Activated naive CD8-positive, alpha-beta T cell treated with anti-CD3 and anti-CD28 coated beads, Interleukin-2, amount 50 U/mL, for 24 hours (primary cell): ENCODE measurements at regions not wholly inside any gene's neighbourhood (a gene's known extent, or its start where the extent isn't known, plus 50 kb on each side); places are given as distances from the start of the nearest gene placed in this dataset.
"Not testable (repeated sequence)": the region's sequence is repeated elsewhere in the genome, so short reads cannot be mapped to it uniquely, and the experiment has no call there.

Experiments used
- ATAC-seq: fragments of 150-1000 bp; cut with Tn5 transposase; one replicate; pipeline ENCODE4 v1.10.0; 2021
- DNase-seq: peaks from one replicate; pipeline ENCODE4 v3.0.0; 2021
- H3K27ac Mint-ChIP-seq: one replicate; pipeline ENCODE4 v1.8.0; 2021; ENCODE audit warnings: mild to moderate bottlenecking, mixed read lengths
- H3K27me3 Mint-ChIP-seq: one replicate; pipeline ENCODE4 v1.8.0; 2021; ENCODE audit warnings: mixed read lengths
- H3K36me3 Mint-ChIP-seq: one replicate; pipeline ENCODE4 v1.8.0; 2021; ENCODE audit warnings: low read depth, mixed read lengths
- H3K4me1 Mint-ChIP-seq: one replicate; pipeline ENCODE4 v1.8.0; 2021; ENCODE audit warnings: mixed read lengths
- H3K4me3 Mint-ChIP-seq: one replicate; pipeline ENCODE4 v1.8.0; 2021; ENCODE audit warnings: mild to moderate bottlenecking, moderate library complexity, mixed read lengths
- H3K9me3 Mint-ChIP-seq: one replicate; pipeline ENCODE4 v1.8.0; 2021; ENCODE audit warnings: mixed read lengths

DNA sequence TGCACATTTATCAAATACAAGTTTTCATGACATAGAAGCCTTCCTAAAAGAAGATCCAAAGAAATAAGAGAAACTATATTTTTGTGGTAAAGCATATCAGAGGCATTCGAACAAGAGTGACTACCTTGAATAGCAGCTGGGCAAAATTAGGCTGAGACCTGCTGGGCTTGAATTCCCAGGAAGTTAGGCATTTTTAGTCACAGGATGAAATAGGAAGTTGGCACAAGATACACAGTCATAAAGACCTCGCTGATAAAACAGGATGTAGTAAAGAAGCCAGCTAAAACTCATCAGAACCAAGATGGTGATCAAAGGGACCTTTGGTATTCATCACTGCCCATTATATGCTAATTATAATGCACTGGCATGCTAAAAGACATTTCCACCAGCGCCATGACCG, 1302.3 kb upstream of the NRXN1 start:
- Mint-ChIP-seq H3K4me3 (no peak overlapping the region), H3K4me1 (no peaks in the 10 kb centered on the region), H3K9me3 (peaks cover 12% of the 10 kb centered on the region), H3K27me3 (no peaks in the 10 kb centered on the region), H3K36me3 (no peaks in the 10 kb centered on the region), H3K27ac (no peak overlapping the region)
- ATAC-seq (no peak), DNase-seq (no peak)

DNA sequence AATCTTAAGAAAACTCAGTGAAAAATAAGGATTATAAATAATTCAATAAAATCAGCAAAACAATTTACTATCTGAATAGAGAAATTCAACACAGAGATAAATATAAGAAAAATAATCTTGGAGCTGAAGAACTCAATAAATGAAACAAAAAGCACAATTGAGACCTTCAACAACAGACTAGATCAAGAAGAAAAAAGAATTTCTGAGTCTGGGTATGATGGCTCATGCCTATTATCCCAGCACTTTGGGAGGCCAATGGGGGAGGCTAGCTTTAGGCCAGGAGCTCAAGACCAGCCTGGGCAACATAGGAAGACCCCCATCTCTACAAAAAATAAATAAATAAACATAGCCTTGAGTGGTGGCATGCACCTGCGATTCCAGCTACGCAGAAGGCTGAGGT, 1295.7 kb upstream of the NRXN1 start:
- no peak overlapping the region for H3K4me3 Mint-ChIP-seq
- peaks cover 9% of the 10 kb centered on the region for H3K9me3 Mint-ChIP-seq
- H3K36me3 Mint-ChIP-seq, result no peaks in the 10 kb centered on the region
- ATAC-seq (no peak), DNase-seq (no peak)
- H3K27ac Mint-ChIP-seq, result no peak overlapping the region
- H3K4me1 Mint-ChIP-seq, result no peaks in the 10 kb centered on the region
- H3K27me3 Mint-ChIP-seq, result no peaks in the 10 kb centered on the region

DNA sequence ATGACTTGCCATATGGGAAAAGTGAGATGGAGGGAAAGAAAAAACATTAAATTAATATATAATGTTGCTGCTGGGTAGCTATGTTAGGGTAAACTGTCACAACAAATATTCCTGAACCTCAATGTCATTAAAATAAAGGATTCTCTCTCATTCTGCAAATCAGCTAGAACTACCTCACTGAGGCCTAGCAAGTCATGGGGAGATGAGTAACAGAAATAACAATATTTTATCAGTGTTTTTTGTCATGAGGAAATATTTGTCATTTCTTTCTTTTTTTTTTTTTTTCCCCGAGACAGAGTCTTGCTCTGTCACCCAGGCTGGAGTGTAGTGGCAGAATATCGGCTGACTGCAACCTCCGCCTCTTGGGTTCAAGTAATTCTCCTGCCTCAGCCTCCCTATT, 1282.3 kb upstream of the NRXN1 start:
- Mint-ChIP-seq H3K4me3 (no peak overlapping the region), H3K9me3 (peaks cover 12% of the 10 kb centered on the region), H3K27me3 (no peaks in the 10 kb centered on the region), H3K4me1 (no peaks in the 10 kb centered on the region), H3K27ac (no peak overlapping the region), H3K36me3 (no peaks in the 10 kb centered on the region)
- DNase-seq (no peak), ATAC-seq (no peak)

DNA sequence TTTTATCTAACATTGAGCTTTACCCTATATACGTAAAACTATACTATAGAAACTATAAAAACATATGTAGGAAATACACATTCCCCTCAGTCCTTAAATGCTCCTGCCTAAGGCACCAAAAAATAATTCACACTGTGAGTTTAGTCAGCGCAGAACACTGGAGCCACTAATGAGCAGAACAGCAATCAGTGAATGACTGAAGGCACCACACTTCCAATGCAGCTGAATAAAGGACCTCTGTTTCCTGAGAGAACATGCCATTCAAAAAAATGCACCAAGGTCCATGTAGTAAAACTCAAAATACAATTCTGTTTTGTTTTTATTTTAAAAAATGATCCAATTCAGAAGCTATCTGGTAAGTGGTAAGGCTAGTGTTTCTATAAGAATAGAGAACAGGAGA, 1280.6 kb upstream of the NRXN1 start:
- no peaks in the 10 kb centered on the region for H3K4me1 Mint-ChIP-seq
- no peak for DNase-seq
- no peak overlapping the region for H3K27ac Mint-ChIP-seq
- no peaks in the 10 kb centered on the region for H3K36me3 Mint-ChIP-seq
- H3K27me3 Mint-ChIP-seq, result no peaks in the 10 kb centered on the region
- H3K9me3 Mint-ChIP-seq, result peaks cover 12% of the 10 kb centered on the region
- no peak for ATAC-seq
- H3K4me3 Mint-ChIP-seq, result no peak overlapping the region

DNA sequence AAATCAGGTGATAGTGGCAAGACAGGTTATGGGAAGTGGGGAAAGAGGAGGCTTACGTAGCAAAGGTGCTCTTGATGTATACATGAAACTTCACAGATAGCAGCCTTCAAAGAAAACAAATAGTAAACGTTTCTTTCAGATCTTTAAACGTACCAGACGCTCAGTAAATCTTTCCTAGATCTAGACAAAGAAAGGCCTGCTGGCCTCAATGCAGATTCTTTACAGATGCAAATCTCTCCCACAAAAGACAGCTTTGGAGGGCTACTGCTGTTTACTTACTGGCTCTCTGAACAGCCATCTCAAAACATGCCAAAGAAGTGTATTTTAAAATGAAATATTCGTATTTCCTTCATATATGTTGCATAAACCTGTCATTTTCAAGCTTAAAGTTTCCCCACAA, 1279.9 kb upstream of the NRXN1 start:
- H3K36me3 Mint-ChIP-seq, result no peaks in the 10 kb centered on the region
- DNase-seq (no peak), ATAC-seq (no peak)
- H3K27me3 Mint-ChIP-seq, result no peaks in the 10 kb centered on the region
- peaks cover 13% of the 10 kb centered on the region for H3K9me3 Mint-ChIP-seq
- no peak overlapping the region for H3K27ac Mint-ChIP-seq
- H3K4me1 Mint-ChIP-seq, result no peaks in the 10 kb centered on the region
- no peak overlapping the region for H3K4me3 Mint-ChIP-seq

DNA sequence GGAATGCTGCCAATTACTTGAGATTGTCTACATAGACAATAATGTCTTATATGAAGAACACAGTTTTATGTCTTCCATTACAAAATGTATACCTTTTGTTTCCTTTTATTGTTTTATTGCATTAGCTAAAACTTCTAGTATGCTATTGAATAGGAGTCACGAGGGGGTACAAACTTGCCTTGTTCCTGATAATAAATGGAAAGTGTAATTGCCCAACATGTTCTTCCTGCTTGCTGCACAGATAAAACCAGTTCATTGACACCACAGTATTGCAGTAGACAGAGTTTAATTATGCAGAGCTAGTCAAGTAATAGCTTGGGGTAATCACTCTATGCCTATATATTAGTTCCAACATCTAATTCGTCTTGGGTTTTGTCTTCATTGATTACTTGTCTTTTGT, 1276.2 kb upstream of the NRXN1 start:
- Mint-ChIP-seq H3K27ac (no peak overlapping the region), H3K4me3 (no peak overlapping the region), H3K36me3 (no peaks in the 10 kb centered on the region), H3K9me3 (peaks cover 21% of the 10 kb centered on the region), H3K27me3 (no peaks in the 10 kb centered on the region), H3K4me1 (no peaks in the 10 kb centered on the region)
- DNase-seq (no peak), ATAC-seq (no peak)

DNA sequence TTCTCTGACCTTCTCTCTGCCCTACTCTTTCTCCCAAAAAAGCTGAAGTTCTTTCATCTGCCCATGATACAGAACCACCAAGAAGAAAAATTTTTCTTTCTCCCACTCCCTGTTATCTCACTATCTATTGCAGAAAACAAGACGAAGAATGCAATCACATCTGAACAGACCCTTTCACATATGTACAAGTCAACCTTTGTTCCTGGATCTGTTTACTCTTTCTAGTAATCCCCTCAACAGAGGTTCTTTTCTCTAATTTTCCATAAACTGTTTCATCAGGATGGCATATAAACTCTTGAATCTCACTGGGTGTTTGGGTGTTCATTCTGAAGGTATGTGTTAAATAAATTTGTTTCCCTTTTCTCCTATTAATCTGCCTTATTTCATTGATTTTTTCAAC, 1262.7 kb upstream of the NRXN1 start:
- Mint-ChIP-seq H3K4me3 (no peak overlapping the region), H3K9me3 (peaks cover 10% of the 10 kb centered on the region), H3K27me3 (no peaks in the 10 kb centered on the region), H3K27ac (no peak overlapping the region), H3K4me1 (no peaks in the 10 kb centered on the region), H3K36me3 (no peaks in the 10 kb centered on the region)
- no peak for DNase-seq
- ATAC-seq, result no peak

DNA sequence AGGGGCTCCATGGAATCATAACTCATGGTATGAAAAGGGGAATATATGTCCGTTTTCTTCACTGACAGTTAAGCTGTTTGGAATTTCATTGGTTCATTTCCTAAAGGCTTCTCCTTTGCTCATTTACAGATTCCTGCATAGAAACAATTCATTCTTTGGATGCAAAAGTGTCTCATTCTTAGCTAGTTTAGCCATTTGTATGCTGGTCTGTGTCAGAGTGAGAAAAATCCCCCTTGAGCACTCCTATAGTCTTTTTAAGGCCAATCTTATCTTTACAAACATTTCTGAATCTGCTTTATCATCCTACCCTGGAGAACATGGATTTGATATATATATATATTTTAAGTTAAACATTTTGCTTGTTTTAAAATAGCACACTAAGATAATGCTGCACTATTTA, 1260.9 kb upstream of the NRXN1 start:
- Mint-ChIP-seq H3K27me3 (no peaks in the 10 kb centered on the region), H3K27ac (no peak overlapping the region), H3K9me3 (peaks cover 4% of the 10 kb centered on the region), H3K4me3 (no peak overlapping the region), H3K4me1 (no peaks in the 10 kb centered on the region), H3K36me3 (no peaks in the 10 kb centered on the region)
- DNase-seq, result no peak
- no peak for ATAC-seq

DNA sequence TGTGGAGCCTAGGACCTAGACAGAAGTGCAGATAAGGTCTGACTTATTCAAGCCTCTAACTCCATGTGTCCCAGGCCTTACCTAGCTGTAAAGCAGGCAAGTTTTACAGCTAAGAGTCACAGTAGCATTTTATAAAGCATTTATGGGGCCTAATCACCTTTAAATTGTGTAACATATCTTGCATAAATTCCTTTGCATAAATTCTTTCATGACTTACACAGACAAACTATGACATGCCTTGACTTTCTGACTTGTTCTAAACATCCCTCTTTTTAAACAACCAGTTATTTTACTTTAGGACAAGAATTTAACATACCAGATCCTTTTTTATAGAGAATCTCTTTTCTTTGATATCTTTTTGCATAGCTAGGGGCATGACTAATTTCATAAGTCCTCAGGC, 1257.8 kb upstream of the NRXN1 start:
- no peaks in the 10 kb centered on the region for H3K36me3 Mint-ChIP-seq
- H3K27ac Mint-ChIP-seq, result no peak overlapping the region
- H3K9me3 Mint-ChIP-seq, result peaks cover 4% of the 10 kb centered on the region
- DNase-seq, result no peak
- ATAC-seq, result no peak
- H3K27me3 Mint-ChIP-seq, result no peaks in the 10 kb centered on the region
- H3K4me1 Mint-ChIP-seq, result no peaks in the 10 kb centered on the region
- H3K4me3 Mint-ChIP-seq, result no peak overlapping the region

DNA sequence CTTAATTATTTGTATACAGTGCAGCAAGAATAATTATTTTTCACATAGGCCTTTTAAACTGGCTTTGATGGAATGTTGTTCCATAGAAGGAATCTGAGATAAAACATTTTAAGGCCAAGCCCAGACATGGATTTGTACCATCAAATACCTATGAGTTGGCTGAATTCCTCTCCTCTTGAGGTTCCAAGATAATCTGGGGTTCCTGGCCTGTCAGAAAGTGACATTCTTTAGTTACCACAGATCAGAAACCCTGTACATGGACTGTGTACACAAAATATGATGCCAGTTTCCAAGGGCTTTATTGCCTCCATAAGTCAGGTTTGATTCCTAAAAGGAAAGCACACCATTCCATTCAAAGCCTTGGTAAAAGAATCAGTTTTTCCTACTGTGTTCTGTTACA, 1256.7 kb upstream of the NRXN1 start:
- no peaks in the 10 kb centered on the region for H3K36me3 Mint-ChIP-seq
- no peaks in the 10 kb centered on the region for H3K27me3 Mint-ChIP-seq
- DNase-seq, result no peak
- H3K4me3 Mint-ChIP-seq, result no peak overlapping the region
- no peak for ATAC-seq
- no peak overlapping the region for H3K27ac Mint-ChIP-seq
- H3K4me1 Mint-ChIP-seq, result no peaks in the 10 kb centered on the region
- H3K9me3 Mint-ChIP-seq, result peaks cover under 1% of the 10 kb centered on the region

DNA sequence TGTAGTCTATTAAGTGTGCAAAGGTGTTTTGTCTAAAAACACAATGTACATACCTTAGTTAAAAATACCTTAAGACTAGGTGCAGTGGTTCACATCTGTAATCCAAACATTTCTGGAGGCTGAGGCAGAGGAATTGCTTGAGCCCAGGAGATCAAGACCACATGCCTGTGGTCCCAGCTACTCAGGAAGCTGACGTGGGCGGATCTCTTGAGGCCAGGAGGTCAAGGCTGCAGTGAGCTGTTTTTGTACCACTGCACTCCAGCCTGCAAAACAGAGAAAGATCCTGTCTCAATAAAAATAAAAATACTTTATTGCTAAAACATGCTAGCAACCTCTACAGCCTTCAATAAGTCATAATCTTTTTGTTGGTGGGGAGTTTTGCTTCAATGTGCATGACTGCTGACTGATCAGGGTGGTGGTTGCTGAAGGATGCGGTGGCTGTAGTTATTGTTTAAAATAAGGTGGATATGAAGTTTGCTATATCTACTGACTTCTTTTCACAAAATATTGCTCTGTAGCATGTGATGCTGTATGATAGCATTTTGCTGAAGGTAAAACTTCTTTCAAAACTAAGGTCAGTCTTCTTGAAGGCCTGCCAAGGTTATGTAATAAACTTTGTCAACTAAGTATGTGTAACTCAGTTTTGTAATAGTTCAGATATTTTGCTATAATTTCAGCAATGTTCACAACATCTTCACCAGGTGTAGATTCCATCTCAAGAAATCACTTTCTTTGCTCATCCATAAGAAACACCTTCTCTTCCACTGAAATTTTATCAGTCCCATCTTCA, 1238.0 kb upstream of the NRXN1 start:
- Mint-ChIP-seq H3K36me3 (no peaks in the 10 kb centered on the region), H3K4me3 (no peak overlapping the region), H3K27me3 (no peaks in the 10 kb centered on the region), H3K27ac (no peak overlapping the region), H3K9me3 (peaks cover 25% of the 10 kb centered on the region), H3K4me1 (no peaks in the 10 kb centered on the region)
- ATAC-seq (no peak), DNase-seq (no peak)

DNA sequence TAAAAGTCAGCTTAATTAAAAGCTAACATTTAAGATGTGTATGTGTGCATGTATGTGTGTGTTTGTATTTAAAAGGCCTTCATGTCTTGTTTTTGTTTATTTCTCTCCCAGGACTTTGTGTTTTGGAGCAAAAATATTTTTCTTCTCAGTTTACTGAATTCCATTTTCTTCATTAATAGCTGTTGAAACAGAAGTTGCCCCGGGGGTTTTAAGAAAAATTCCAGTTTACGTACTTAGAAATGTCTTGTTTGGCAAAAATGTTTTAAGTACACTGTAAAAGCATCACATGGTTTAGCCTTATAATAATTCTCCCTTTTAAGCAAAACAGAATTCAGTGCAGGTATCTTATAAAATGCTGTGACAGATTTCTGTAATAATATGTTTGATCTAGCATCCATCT, 1233.0 kb upstream of the NRXN1 start:
- Mint-ChIP-seq H3K4me3 (no peak overlapping the region), H3K9me3 (peaks cover 6% of the 10 kb centered on the region), H3K4me1 (no peaks in the 10 kb centered on the region), H3K27me3 (no peaks in the 10 kb centered on the region), H3K36me3 (no peaks in the 10 kb centered on the region), H3K27ac (no peak overlapping the region)
- ATAC-seq, result no peak
- DNase-seq, result no peak

DNA sequence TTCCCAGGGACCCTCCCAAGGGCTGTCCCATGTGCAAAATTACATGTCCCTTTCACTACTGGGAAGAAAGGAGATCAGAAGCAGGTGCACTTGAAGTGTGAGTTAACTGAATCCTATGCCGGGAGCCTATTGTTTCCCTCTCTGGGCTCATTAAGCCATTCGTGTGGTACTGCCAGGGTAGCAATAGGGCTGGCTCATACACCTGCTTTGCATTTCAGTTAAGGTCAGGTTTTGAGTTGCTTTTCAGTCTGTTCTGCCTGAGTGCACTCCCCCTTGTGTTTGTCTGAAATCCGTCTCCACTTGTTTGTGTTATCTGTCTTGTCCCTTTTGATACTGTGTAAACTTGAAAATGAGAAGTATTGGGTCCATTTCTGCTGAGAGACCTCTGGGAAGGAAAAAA, 1232.6 kb upstream of the NRXN1 start:
- Mint-ChIP-seq H3K4me3 (no peak overlapping the region), H3K9me3 (peaks cover 6% of the 10 kb centered on the region), H3K36me3 (no peaks in the 10 kb centered on the region), H3K4me1 (no peaks in the 10 kb centered on the region), H3K27ac (no peak overlapping the region), H3K27me3 (no peaks in the 10 kb centered on the region)
- no peak for ATAC-seq
- no peak for DNase-seq

DNA sequence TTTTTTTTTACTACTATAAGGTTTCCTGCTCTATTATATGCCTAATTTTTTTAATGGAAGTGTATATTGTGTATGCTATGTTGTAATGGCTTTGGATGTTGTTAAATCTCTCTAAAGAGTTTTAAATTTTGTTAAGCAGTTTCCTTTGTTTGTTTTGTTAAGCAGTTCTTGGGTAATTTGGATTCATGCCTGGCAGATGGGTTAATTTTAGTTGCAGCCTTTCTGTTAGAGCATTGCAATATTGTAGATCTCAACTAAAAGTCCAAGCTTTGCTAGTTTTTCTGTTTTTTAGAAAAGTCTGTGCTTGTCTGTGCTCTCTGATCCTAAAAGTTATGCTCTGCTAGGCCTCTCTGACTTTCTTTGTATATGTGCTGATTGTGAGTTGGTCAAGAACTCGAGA, 1229.0 kb upstream of the NRXN1 start:
- H3K4me1 Mint-ChIP-seq, result no peaks in the 10 kb centered on the region
- ATAC-seq (no peak), DNase-seq (no peak)
- no peaks in the 10 kb centered on the region for H3K27me3 Mint-ChIP-seq
- H3K4me3 Mint-ChIP-seq, result no peak overlapping the region
- peaks cover 4% of the 10 kb centered on the region for H3K9me3 Mint-ChIP-seq
- H3K27ac Mint-ChIP-seq, result no peak overlapping the region
- no peaks in the 10 kb centered on the region for H3K36me3 Mint-ChIP-seq

DNA sequence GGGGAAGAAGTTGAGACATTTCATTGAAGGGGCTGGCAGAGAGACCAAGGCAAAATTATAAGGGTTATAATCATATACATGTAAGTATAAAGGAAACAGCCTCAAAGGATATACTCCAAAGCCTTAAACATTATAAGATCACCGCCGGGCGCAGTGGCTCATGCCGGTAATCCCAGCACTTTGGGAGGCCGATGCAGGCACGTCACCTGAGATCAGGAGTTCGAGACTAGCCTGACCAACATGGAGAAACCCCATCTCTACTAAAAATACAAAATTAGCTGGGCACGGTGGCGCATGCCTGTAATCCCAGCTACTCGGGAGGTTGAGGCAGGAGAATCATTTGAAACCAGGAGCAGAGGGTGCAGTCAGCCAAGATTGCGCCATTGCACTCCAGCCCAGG, 1227.0 kb upstream of the NRXN1 start:
- H3K27me3 Mint-ChIP-seq, ATAC-seq, H3K9me3 Mint-ChIP-seq, H3K36me3 Mint-ChIP-seq, H3K4me3 Mint-ChIP-seq, H3K4me1 Mint-ChIP-seq, DNase-seq, H3K27ac Mint-ChIP-seq: not testable (repeated sequence)

DNA sequence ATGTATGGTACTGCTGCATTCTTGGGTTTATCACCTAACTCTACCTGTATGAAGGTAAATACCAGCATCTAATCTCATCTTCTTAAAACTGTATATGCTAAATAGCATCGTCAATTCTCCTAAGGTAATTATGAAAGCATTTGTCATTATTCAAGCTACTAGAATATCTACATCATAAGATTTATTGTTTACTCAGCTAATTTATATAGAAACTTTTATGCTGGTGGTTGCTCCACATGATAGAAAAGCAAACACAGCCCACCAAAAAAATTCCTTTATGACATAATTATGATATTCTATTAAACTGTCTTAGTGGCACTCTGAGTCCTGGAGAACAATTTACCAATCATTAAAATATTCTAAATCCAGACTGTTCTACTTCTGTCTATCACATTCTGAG, 1226.1 kb upstream of the NRXN1 start:
- no peak for DNase-seq
- Mint-ChIP-seq H3K27me3 (no peaks in the 10 kb centered on the region), H3K4me3 (no peak overlapping the region), H3K9me3 (peaks cover 9% of the 10 kb centered on the region), H3K36me3 (no peaks in the 10 kb centered on the region), H3K4me1 (no peaks in the 10 kb centered on the region), H3K27ac (no peak overlapping the region)
- no peak for ATAC-seq
